ENCODE measurements at regions not wholly inside any gene's neighbourhood (a gene's known extent, or its start where the extent isn't known, plus 50 kb on each side); places are given as distances from the start of the nearest gene placed in this dataset.

GRCh38 chr1:5812295-5812694 is 179.9 kb downstream of the NPHP4 start:
- no peak for DNase-seq
- Histone ChIP-seq H3K9ac (ENCODE audit: low read length) (no peak overlapping the region), H3F3A (ENCODE audit: low read length, unreplicated experiment) (no peaks in the 10 kb centered on the region), H3K9me3 (ENCODE audit: low read length) (no peaks in the 10 kb centered on the region), H3K4me1 (ENCODE audit: insufficient read depth, low read length) (no peaks in the 10 kb centered on the region), H3K9me2 (replicated peaks; ENCODE audit: low read length) (no peaks in the 10 kb centered on the region), H3K4me3 (ENCODE audit: low read length) (no peak overlapping the region), H3K4me2 (ENCODE audit: low read length) (no peak overlapping the region), H3K36me3 (ENCODE audit: low read depth, low read length) (no peaks in the 10 kb centered on the region), H4K20me1 (ENCODE audit: low read length) (no peaks in the 10 kb centered on the region), H2AFZ (ENCODE audit: low read length) (no peak overlapping the region), H3K27me3 (ENCODE audit: low read length) (peaks cover 88% of the 10 kb centered on the region), H3K27ac (ENCODE audit: low read length) (no peak overlapping the region), H3K79me2 (ENCODE audit: low read length) (no peaks in the 10 kb centered on the region)
- ChIA-PET CTCF (no interaction called here), POLR2A (ENCODE audit: unreplicated experiment) (no interaction called here)
- no peak for ATAC-seq
- no peak for TF ChIP-seq CTCF (conservative IDR thresholded peaks at IDR 0.05; ENCODE audit: low read depth, low read length)
- TF ChIP-seq EZH2phosphoT487 (IDR thresholded peaks at IDR 0.05; ENCODE audit: borderline replicate concordance, low read length): no peak
- TF ChIP-seq EZH2 (IDR thresholded peaks at IDR 0.05; ENCODE audit: low read length, unreplicated experiment): no peak
- intact Hi-C loops (cut with micrococcal nuclease): no loop called here
- no TSS peak for BruUV-seq (replicated peaks)

- intact Hi-C loops (cut with micrococcal nuclease): no loop called here
These were observed 180.8 kb downstream of the NPHP4 start for GRCh38 chr1:5811419-5811818.

More at GRCh38 chr1:5811419-5811818, 180.8 kb downstream of the NPHP4 start:
- Histone ChIP-seq H3K4me2 (ENCODE audit: low read length) (no peak overlapping the region), H3K9ac (ENCODE audit: low read length) (no peak overlapping the region), H3K79me2 (ENCODE audit: low read length) (no peaks in the 10 kb centered on the region), H3K9me3 (ENCODE audit: low read length) (no peaks in the 10 kb centered on the region), H2AFZ (ENCODE audit: low read length) (no peak overlapping the region), H3K4me3 (ENCODE audit: low read length) (no peak overlapping the region), H4K20me1 (ENCODE audit: low read length) (no peaks in the 10 kb centered on the region), H3K4me1 (ENCODE audit: insufficient read depth, low read length) (no peaks in the 10 kb centered on the region), H3K27me3 (ENCODE audit: low read length) (peaks cover 91% of the 10 kb centered on the region), H3K27ac (ENCODE audit: low read length) (no peak overlapping the region), H3K9me2 (replicated peaks; ENCODE audit: low read length) (no peaks in the 10 kb centered on the region), H3F3A (ENCODE audit: low read length, unreplicated experiment) (no peaks in the 10 kb centered on the region), H3K36me3 (ENCODE audit: low read depth, low read length) (no peaks in the 10 kb centered on the region)
- POLR2A ChIA-PET (ENCODE audit: unreplicated experiment): no interaction called here
- CTCF ChIA-PET: no interaction called here
- BruUV-seq (replicated peaks): no TSS peak
- DNase-seq (no peak), ATAC-seq (no peak)
- TF ChIP-seq EZH2phosphoT487 (IDR thresholded peaks at IDR 0.05; ENCODE audit: borderline replicate concordance, low read length) (no peak), EZH2 (IDR thresholded peaks at IDR 0.05; ENCODE audit: low read length, unreplicated experiment) (no peak), CTCF (conservative IDR thresholded peaks at IDR 0.05; ENCODE audit: low read depth, low read length) (no peak)
